ENCODE measurements at regions not wholly inside any gene's neighbourhood (a gene's known extent, or its start where the extent isn't known, plus 50 kb on each side); places are given as distances from the start of the nearest gene placed in this dataset.
"Not testable (repeated sequence)": the region's sequence is repeated elsewhere in the genome, so short reads cannot be mapped to it uniquely, and the experiment has no call there.

DNA sequence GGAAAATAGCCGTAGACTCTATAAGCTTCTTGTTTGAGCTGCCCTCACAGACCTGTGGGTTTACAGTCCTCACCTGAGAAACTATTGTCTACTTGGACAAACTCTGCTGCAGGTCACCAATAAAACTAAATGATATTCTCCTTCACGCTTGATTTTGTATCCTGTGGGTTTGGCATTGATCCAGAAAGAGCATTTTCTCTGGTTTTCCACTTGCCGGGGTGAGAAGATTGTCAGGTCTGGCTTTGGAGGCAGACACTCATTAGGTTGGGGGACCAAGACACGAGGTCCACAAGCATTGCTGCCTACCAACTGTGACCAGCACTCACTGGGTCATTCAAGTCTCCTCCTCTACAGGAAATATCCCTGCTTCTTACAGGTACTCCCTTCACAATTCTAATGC is 68.5 kb downstream of the CDC14C start:
- intact Hi-C loops (cut with micrococcal nuclease): no loop called here
- peaks cover 6% of the 10 kb centered on the region for H3K9me3 Mint-ChIP-seq
- no peaks in the 10 kb centered on the region for H3K4me1 Mint-ChIP-seq (ENCODE audit: low read depth)
- no peak overlapping the region for H3K4me3 Mint-ChIP-seq
- H3K27ac Mint-ChIP-seq: no peak overlapping the region
- no peaks in the 10 kb centered on the region for H3K27me3 Mint-ChIP-seq (ENCODE audit: low read depth)
- H3K36me3 Mint-ChIP-seq (ENCODE audit: low read depth): no peaks in the 10 kb centered on the region
- DNase-seq: no peak
- CTCF ChIA-PET: interaction anchor here (0.6 kb wide), 1 partner anchor 51 kb away, joined by 3 read pairs; no protein-coding TSS in a partner anchor

DNA sequence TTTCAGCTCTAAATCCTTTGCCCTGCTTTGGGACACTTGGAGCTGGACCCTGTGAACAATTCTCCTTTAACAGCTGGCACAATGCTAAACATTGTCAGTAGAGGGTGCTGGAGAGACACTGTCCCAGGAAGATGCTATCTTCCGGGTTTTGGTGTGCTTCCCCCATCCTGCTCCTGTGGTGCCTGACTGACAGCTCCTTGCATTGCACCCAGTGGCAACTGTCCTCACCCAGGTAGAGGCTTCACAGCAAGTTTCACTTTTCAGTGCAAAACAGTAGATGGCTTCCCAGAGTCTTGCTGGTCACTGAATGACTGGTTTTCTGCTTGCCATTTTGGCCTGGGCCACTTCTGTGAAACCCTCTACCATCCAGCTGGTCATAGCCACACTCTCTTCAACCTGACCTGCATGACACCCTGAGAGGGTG is 77.3 kb downstream of the CDC14C start:
- H3K27me3 Mint-ChIP-seq (ENCODE audit: low read depth): no peaks in the 10 kb centered on the region
- H3K4me3 Mint-ChIP-seq: no peak overlapping the region
- H3K27ac Mint-ChIP-seq: no peak overlapping the region
- CTCF ChIA-PET: no interaction called here
- H3K36me3 Mint-ChIP-seq (ENCODE audit: low read depth): no peaks in the 10 kb centered on the region
- H3K4me1 Mint-ChIP-seq (ENCODE audit: low read depth): no peaks in the 10 kb centered on the region
- peaks cover 12% of the 10 kb centered on the region for H3K9me3 Mint-ChIP-seq
- intact Hi-C loops (cut with micrococcal nuclease): no loop called here
- peak; percentile 28 for DNase-seq

- no peaks in the 10 kb centered on the region for H3K36me3 Mint-ChIP-seq (ENCODE audit: low read depth)
- peaks cover 10% of the 10 kb centered on the region for H3K9me3 Mint-ChIP-seq
- intact Hi-C loops (cut with micrococcal nuclease): no loop called here
- no peaks in the 10 kb centered on the region for H3K4me1 Mint-ChIP-seq (ENCODE audit: low read depth)
- DNase-seq: no peak
- CTCF ChIA-PET: no interaction called here
- no peaks in the 10 kb centered on the region for H3K27me3 Mint-ChIP-seq (ENCODE audit: low read depth)
- H3K27ac Mint-ChIP-seq: no peak overlapping the region
- H3K4me3 Mint-ChIP-seq: no peak overlapping the region
These were observed 86.4 kb downstream of the CDC14C start for GRCh38 chr7:49010717-49011116.

DNA sequence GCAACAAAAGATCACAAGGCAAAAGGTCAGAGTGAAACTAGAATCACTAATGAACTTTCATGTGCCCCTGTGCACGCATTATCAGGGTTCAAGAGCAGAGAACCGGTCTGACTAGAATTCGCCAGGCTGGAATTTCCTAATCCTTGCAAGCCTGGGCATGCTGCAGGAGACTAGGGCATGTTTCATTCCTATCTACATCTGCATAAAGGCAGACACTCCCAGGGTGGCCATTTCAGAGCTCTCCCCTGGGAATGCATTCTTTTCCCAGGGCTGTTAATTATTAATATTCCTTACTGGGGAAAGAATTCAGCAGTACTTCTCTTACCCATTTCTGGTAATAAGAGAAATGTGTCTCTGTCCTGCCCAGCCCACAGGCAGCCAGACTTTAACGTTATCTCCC is 90.5 kb downstream of the CDC14C start:
- Mint-ChIP-seq H3K27ac (no peak overlapping the region), H3K9me3 (peaks cover 11% of the 10 kb centered on the region)
- CTCF ChIA-PET: no interaction called here

GRCh38 chr7:49020145-49020544 is 95.8 kb downstream of the CDC14C start:
- Mint-ChIP-seq H3K36me3 (ENCODE audit: low read depth) (no peaks in the 10 kb centered on the region), H3K27me3 (ENCODE audit: low read depth) (no peaks in the 10 kb centered on the region), H3K4me3 (no peak overlapping the region), H3K27ac (no peak overlapping the region), H3K9me3 (peaks cover 8% of the 10 kb centered on the region), H3K4me1 (ENCODE audit: low read depth) (no peaks in the 10 kb centered on the region)
- CTCF ChIA-PET: no interaction called here
- DNase-seq: no peak
- intact Hi-C loops (cut with micrococcal nuclease): no loop called here

More for the DNA sequence above, 90.5 kb downstream of the CDC14C start:
- intact Hi-C loops (cut with micrococcal nuclease): no loop called here
- H3K4me1 Mint-ChIP-seq (ENCODE audit: low read depth): no peaks in the 10 kb centered on the region
- H3K36me3 Mint-ChIP-seq (ENCODE audit: low read depth): no peaks in the 10 kb centered on the region
- no peak overlapping the region for H3K4me3 Mint-ChIP-seq
- H3K27me3 Mint-ChIP-seq (ENCODE audit: low read depth): no peaks in the 10 kb centered on the region
- DNase-seq: no peak

DNA sequence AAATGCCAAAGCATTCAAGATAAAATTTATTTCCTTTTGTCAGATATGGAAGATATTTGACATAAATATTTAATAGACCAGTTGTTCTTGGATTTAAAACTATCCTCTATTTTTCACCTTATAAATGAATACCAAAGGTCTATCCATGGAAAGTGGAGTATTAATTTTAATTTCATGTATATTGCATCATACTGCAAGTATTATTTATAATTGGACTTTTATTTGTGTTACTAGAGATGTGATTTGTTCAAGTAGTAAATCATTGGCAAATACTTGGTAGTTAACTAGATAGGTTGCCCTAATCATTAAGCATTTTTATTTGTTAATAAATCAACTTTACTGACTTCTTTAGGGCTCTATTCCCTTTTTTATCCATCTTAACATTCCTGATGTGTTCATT is 98.1 kb downstream of the CDC14C start:
- H3K27me3 Mint-ChIP-seq (ENCODE audit: low read depth): no peaks in the 10 kb centered on the region
- H3K4me3 Mint-ChIP-seq: no peak overlapping the region
- CTCF ChIA-PET: no interaction called here
- H3K36me3 Mint-ChIP-seq (ENCODE audit: low read depth): no peaks in the 10 kb centered on the region
- intact Hi-C loops (cut with micrococcal nuclease): no loop called here
- no peak overlapping the region for H3K27ac Mint-ChIP-seq
- DNase-seq: no peak
- no peaks in the 10 kb centered on the region for H3K9me3 Mint-ChIP-seq
- no peaks in the 10 kb centered on the region for H3K4me1 Mint-ChIP-seq (ENCODE audit: low read depth)

DNA sequence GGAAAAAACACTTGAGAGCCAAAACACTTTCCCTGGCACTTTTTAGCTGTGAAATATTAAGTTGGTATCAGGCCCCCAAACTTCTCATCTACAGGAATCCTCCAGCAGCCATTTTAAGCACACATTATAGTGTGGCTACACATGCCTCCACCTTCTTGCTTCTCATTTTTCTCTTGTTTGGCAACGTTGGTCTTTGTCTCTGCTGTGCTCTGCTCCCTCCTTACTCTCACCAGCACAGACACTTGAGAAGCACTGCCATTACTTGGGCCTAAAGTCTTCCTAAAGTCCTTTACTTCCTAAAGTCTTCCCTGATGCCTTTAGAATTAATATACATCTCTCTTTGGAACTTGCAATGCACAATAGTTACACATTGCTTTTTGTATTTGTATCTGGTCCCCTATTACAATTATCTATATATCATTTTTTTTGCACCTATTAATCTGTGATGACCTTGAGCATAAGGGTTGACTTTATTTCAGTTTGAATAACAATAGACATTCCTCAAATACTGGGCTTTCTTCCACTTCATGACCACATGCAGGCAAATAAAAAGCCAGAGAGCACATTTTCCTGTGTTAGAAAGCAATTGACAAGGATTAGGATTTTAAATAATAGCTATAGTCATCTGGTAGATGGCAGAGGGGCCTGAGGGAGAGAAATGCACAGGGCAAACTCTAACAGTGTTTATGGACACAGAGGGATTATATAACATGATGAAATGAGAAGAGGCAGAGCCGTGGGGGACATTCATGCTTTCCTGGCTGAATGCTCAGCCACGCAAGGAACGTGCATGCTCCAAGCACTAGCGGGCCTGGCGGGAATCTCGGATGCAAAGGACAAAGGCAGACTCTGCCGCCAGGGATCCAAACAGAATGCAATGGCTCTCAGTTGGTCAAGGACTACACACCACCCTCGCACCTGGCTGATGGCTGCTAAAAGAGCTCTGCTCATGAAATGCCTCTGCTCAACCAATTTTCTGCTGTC is 99.3 kb downstream of the CDC14C start:
- DNase-seq: no peak
- no peaks in the 10 kb centered on the region for H3K4me1 Mint-ChIP-seq (ENCODE audit: low read depth)
- H3K27ac Mint-ChIP-seq: no peak overlapping the region
- intact Hi-C loops (cut with micrococcal nuclease): no loop called here
- CTCF ChIA-PET: no interaction called here
- H3K4me3 Mint-ChIP-seq: no peak overlapping the region
- no peaks in the 10 kb centered on the region for H3K36me3 Mint-ChIP-seq (ENCODE audit: low read depth)
- peaks cover 2% of the 10 kb centered on the region for H3K9me3 Mint-ChIP-seq
- no peaks in the 10 kb centered on the region for H3K27me3 Mint-ChIP-seq (ENCODE audit: low read depth)

GRCh38 chr7:49030221-49030620 is 105.9 kb downstream of the CDC14C start:
- no peaks in the 10 kb centered on the region for H3K27me3 Mint-ChIP-seq (ENCODE audit: low read depth)
- intact Hi-C loops (cut with micrococcal nuclease): no loop called here
- no peaks in the 10 kb centered on the region for H3K4me1 Mint-ChIP-seq (ENCODE audit: low read depth)
- peaks cover 2% of the 10 kb centered on the region for H3K9me3 Mint-ChIP-seq
- CTCF ChIA-PET: no interaction called here
- H3K36me3 Mint-ChIP-seq (ENCODE audit: low read depth): no peaks in the 10 kb centered on the region
- H3K4me3 Mint-ChIP-seq: no peak overlapping the region
- DNase-seq: no peak
- no peak overlapping the region for H3K27ac Mint-ChIP-seq

- not testable (repeated sequence) for H3K27me3 Mint-ChIP-seq (ENCODE audit: low read depth)
These were observed 108.8 kb downstream of the CDC14C start for GRCh38 chr7:49033140-49033539.

GRCh38 chr7:49037346-49038210 is 113.2 kb downstream of the CDC14C start:
- no peaks in the 10 kb centered on the region for H3K27me3 Mint-ChIP-seq (ENCODE audit: low read depth)
- H3K36me3 Mint-ChIP-seq (ENCODE audit: low read depth): no peaks in the 10 kb centered on the region
- H3K4me3 Mint-ChIP-seq: no peak overlapping the region
- no peaks in the 10 kb centered on the region for H3K4me1 Mint-ChIP-seq (ENCODE audit: low read depth)
- no peaks in the 10 kb centered on the region for H3K9me3 Mint-ChIP-seq
- no peak for DNase-seq
- intact Hi-C loops (cut with micrococcal nuclease): no loop called here
- no peak overlapping the region for H3K27ac Mint-ChIP-seq
- CTCF ChIA-PET: no interaction called here

More at GRCh38 chr7:49033140-49033539, 108.8 kb downstream of the CDC14C start:
- intact Hi-C loops (cut with micrococcal nuclease); H3K27ac Mint-ChIP-seq; CTCF ChIA-PET; H3K4me3 Mint-ChIP-seq; DNase-seq; H3K9me3 Mint-ChIP-seq; H3K4me1 Mint-ChIP-seq (ENCODE audit: low read depth); H3K36me3 Mint-ChIP-seq (ENCODE audit: low read depth): not testable (repeated sequence)

DNA sequence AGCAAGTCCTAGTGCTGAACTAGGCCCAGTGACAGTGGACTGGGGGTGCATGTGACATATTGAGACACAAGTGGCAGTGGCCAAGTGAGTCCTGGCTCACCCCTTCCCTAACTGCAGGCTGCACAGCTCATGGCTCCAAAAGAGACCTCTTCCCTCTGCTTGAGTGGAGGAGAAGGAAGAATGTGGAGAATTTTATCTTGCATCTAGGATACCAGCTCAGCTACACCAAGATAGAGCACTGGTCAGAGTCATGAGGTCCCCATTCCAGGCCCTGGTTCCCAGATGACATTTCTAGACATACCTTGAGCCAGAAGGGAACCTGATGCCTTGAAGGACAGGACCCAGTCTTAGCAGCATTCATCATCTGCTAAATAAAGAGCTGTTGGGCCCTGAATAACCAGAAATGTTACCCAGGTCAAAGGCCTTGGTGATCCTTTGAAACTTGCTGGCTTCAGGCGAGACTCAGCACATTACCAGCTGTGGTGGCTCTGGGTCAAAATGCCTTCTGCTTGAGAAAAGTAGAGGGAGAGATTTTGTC is 114.5 kb downstream of the CDC14C start:
- DNase-seq: no peak
- Mint-ChIP-seq H3K27ac (no peak overlapping the region), H3K36me3 (ENCODE audit: low read depth) (no peaks in the 10 kb centered on the region), H3K27me3 (ENCODE audit: low read depth) (no peaks in the 10 kb centered on the region), H3K4me1 (ENCODE audit: low read depth) (no peaks in the 10 kb centered on the region), H3K4me3 (no peak overlapping the region), H3K9me3 (no peaks in the 10 kb centered on the region)
- CTCF ChIA-PET: no interaction called here
- intact Hi-C loops (cut with micrococcal nuclease): no loop called here

GRCh38 chr7:49060743-49061142 is 136.4 kb downstream of the CDC14C start:
- Mint-ChIP-seq H3K4me1 (ENCODE audit: low read depth) (no peaks in the 10 kb centered on the region), H3K27ac (no peak overlapping the region)
- intact Hi-C loops (cut with micrococcal nuclease): no loop called here

More at GRCh38 chr7:49060743-49061142, 136.4 kb downstream of the CDC14C start:
- Mint-ChIP-seq H3K27me3 (ENCODE audit: low read depth) (no peaks in the 10 kb centered on the region), H3K36me3 (ENCODE audit: low read depth) (no peaks in the 10 kb centered on the region), H3K9me3 (peaks cover 4% of the 10 kb centered on the region), H3K4me3 (no peak overlapping the region)
- DNase-seq: no peak
- CTCF ChIA-PET: no interaction called here
